HG02642 (cell line): ENCODE measurements at regions not wholly inside any gene's neighbourhood (a gene's known extent, or its start where the extent isn't known, plus 50 kb on each side); places are given as distances from the start of the nearest gene placed in this dataset.
A peak's percentile ranks its signal among the peaks of the same experiment; 100 is the strongest.
"Not testable (repeated sequence)": the region's sequence is repeated elsewhere in the genome, so short reads cannot be mapped to it uniquely, and the experiment has no call there.

Source experiments
- ATAC-seq: cut with Tn5 transposase; IDR thresholded peaks from one replicate; pipeline ENCODE4 v1.9.1; 2021; ENCODE audit warnings: mild to moderate bottlenecking; ENCODE audit not compliant: unreplicated experiment, poor library complexity

- no peak for ATAC-seq
These were observed 58.7 kb downstream of the EDN1 start for GRCh38 chr6:12348530-12349511.

- ATAC-seq, result no peak
These were observed 60.5 kb downstream of the EDN1 start for GRCh38 chr6:12350644-12351170.

- ATAC-seq, result no peak
These were observed 61.5 kb downstream of the EDN1 start for GRCh38 chr6:12351672-12352071.

GRCh38 chr6:12353731-12354130, 63.6 kb downstream of the EDN1 start:
- ATAC-seq, result no peak

GRCh38 chr6:12354499-12354898, 64.3 kb downstream of the EDN1 start:
- peak; percentile 49 for ATAC-seq

- ATAC-seq, result no peak
These were observed 65.2 kb downstream of the EDN1 start for GRCh38 chr6:12355354-12355753.

- ATAC-seq, result no peak
These were observed 66.3 kb downstream of the EDN1 start for GRCh38 chr6:12356431-12356830.

- peak; percentile 63 for ATAC-seq
These were observed 67.1 kb downstream of the EDN1 start for GRCh38 chr6:12356983-12357972.

GRCh38 chr6:12359036-12359435, 68.9 kb downstream of the EDN1 start:
- no peak for ATAC-seq

GRCh38 chr6:12361042-12361765, 71.0 kb downstream of the EDN1 start:
- ATAC-seq, result no peak

GRCh38 chr6:12363277-12363650, 73.1 kb downstream of the EDN1 start:
- ATAC-seq, result not testable (repeated sequence)

- peak; percentile 78 for ATAC-seq
These were observed 73.7 kb downstream of the EDN1 start for GRCh38 chr6:12363651-12364381.

- no peak for ATAC-seq
These were observed 74.5 kb downstream of the EDN1 start for GRCh38 chr6:12364621-12365020.

GRCh38 chr6:12366731-12367130, 76.6 kb downstream of the EDN1 start:
- ATAC-seq, result no peak

GRCh38 chr6:12367412-12367811, 77.3 kb downstream of the EDN1 start:
- no peak for ATAC-seq

- no peak for ATAC-seq
These were observed 79.2 kb downstream of the EDN1 start for GRCh38 chr6:12369355-12369754.

GRCh38 chr6:12369781-12370262, 79.7 kb downstream of the EDN1 start:
- peak; percentile 75 for ATAC-seq

- peak; percentile 3 for ATAC-seq
These were observed 81.0 kb downstream of the EDN1 start for GRCh38 chr6:12371151-12371550.

GRCh38 chr6:12371641-12372146, 81.5 kb downstream of the EDN1 start:
- ATAC-seq, result peak; percentile 42
